ENCODE measurements at regions not wholly inside any gene's neighbourhood (a gene's known extent, or its start where the extent isn't known, plus 50 kb on each side); places are given as distances from the start of the nearest gene placed in this dataset.

GRCh38 chr16:87185308-87185707 lies 131.9 kb downstream of the C16orf95 start:
- peaks cover 2% of the 10 kb centered on the region for H3K9me3 ChIP-seq (replicated peaks; ENCODE audit: low read length)
- no peak overlapping the region for H3K9ac ChIP-seq (ENCODE audit: low read depth, low read length)
- H3K4me3 ChIP-seq (ENCODE audit: low read length): no peak overlapping the region
- H3K36me3 ChIP-seq (ENCODE audit: insufficient read depth, low read length): no peaks in the 10 kb centered on the region
- peaks cover 7% of the 10 kb centered on the region for H3K27me3 ChIP-seq (ENCODE audit: control insufficient read depth, insufficient read depth, low read length)
- no peaks in the 10 kb centered on the region for H3K4me1 ChIP-seq (ENCODE audit: control insufficient read depth, insufficient read depth, low read length)
- H3K4me2 ChIP-seq (ENCODE audit: low read length): no peak overlapping the region

- Histone ChIP-seq H3K9me3 (replicated peaks; ENCODE audit: low read length) (peaks cover 5% of the 10 kb centered on the region), H3K9ac (ENCODE audit: low read depth, low read length) (no peak overlapping the region)
These were observed 131.2 kb downstream of the C16orf95 start for GRCh38 chr16:87185983-87186382.

GRCh38 chr16:87186446-87186845 lies 130.7 kb downstream of the C16orf95 start:
- peaks cover 7% of the 10 kb centered on the region for H3K27me3 ChIP-seq (ENCODE audit: control insufficient read depth, insufficient read depth, low read length)
- H3K4me3 ChIP-seq (ENCODE audit: low read length): no peak overlapping the region
- H3K9me3 ChIP-seq (replicated peaks; ENCODE audit: low read length): peaks cover 5% of the 10 kb centered on the region
- H3K4me2 ChIP-seq (ENCODE audit: low read length): no peak overlapping the region
- H3K4me1 ChIP-seq (ENCODE audit: control insufficient read depth, insufficient read depth, low read length): no peaks in the 10 kb centered on the region
- H3K9ac ChIP-seq (ENCODE audit: low read depth, low read length): no peak overlapping the region
- no peaks in the 10 kb centered on the region for H3K36me3 ChIP-seq (ENCODE audit: insufficient read depth, low read length)

More at GRCh38 chr16:87185983-87186382, 131.2 kb downstream of the C16orf95 start:
- Histone ChIP-seq H3K4me3 (ENCODE audit: low read length) (no peak overlapping the region), H3K4me1 (ENCODE audit: control insufficient read depth, insufficient read depth, low read length) (no peaks in the 10 kb centered on the region), H3K27me3 (ENCODE audit: control insufficient read depth, insufficient read depth, low read length) (peaks cover 7% of the 10 kb centered on the region), H3K36me3 (ENCODE audit: insufficient read depth, low read length) (no peaks in the 10 kb centered on the region), H3K4me2 (ENCODE audit: low read length) (no peak overlapping the region)

DNA sequence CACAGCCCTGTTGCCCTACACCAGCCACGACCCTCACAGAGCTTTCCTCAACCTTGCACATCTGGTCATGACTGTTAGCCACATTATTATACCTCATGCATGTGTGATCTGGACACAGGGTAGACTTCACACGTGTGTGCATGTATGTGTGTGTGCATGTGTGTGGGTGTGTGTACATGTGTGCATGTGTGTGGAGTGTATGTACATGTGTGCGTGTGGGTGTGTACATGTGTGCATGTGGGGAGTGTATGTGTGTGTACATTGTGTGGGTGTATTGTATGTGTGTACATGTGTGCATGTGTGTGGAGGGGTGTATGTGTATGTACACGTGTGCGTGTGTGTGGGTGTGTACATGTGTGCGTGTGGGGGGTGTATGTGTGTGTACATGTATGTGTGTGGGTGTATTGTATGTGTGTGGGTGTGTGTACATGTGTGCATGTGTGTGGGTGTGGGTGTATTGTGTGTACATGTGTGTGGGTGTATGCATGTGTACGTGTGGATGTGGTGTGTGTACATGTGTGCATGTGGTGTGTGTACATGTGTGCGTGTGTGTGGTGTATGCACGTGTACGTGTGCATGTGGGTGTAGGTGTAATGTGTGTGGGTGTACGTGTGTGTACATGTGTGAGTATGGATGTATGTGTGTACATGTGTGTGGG lies 130.2 kb downstream of the C16orf95 start:
- Histone ChIP-seq H3K4me1 (ENCODE audit: control insufficient read depth, insufficient read depth, low read length) (no peaks in the 10 kb centered on the region), H3K4me3 (ENCODE audit: low read length) (no peak overlapping the region), H3K4me2 (ENCODE audit: low read length) (no peak overlapping the region), H3K27me3 (ENCODE audit: control insufficient read depth, insufficient read depth, low read length) (peaks cover 7% of the 10 kb centered on the region), H3K9me3 (replicated peaks; ENCODE audit: low read length) (peaks cover 5% of the 10 kb centered on the region), H3K9ac (ENCODE audit: low read depth, low read length) (no peak overlapping the region), H3K36me3 (ENCODE audit: insufficient read depth, low read length) (no peaks in the 10 kb centered on the region)

DNA sequence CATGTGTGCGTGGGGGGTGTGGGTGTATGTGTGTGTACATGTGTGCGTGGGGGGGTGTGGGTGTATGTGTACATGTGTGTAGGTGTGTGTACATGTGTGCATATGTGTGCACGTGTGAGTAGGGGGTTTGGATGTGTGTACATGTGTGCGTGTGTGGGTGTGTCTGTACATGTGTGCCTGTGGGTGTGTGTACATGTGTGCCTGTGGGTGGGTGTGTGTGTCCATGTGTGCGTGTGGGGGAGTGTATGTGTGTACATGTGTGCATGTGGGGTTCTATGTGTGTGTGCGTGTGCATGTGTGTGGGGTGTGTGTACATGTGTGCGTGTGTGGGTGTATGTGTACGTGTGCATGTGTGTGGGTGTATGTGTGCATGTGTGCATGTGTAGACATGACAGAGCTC lies 129.1 kb downstream of the C16orf95 start:
- Histone ChIP-seq H3K9ac (ENCODE audit: low read depth, low read length) (no peak overlapping the region), H3K4me3 (ENCODE audit: low read length) (no peak overlapping the region), H3K27me3 (ENCODE audit: control insufficient read depth, insufficient read depth, low read length) (peaks cover 7% of the 10 kb centered on the region), H3K9me3 (replicated peaks; ENCODE audit: low read length) (peaks cover 5% of the 10 kb centered on the region), H3K4me2 (ENCODE audit: low read length) (no peak overlapping the region), H3K4me1 (ENCODE audit: control insufficient read depth, insufficient read depth, low read length) (no peaks in the 10 kb centered on the region), H3K36me3 (ENCODE audit: insufficient read depth, low read length) (no peaks in the 10 kb centered on the region)

- no peak overlapping the region for H3K4me2 ChIP-seq (ENCODE audit: low read length)
- H3K9me3 ChIP-seq (replicated peaks; ENCODE audit: low read length): peaks cover 5% of the 10 kb centered on the region
- no peaks in the 10 kb centered on the region for H3K27me3 ChIP-seq (ENCODE audit: control insufficient read depth, insufficient read depth, low read length)
- H3K4me3 ChIP-seq (ENCODE audit: low read length): no peak overlapping the region
- H3K36me3 ChIP-seq (ENCODE audit: insufficient read depth, low read length): no peaks in the 10 kb centered on the region
- no peaks in the 10 kb centered on the region for H3K4me1 ChIP-seq (ENCODE audit: control insufficient read depth, insufficient read depth, low read length)
- no peak overlapping the region for H3K9ac ChIP-seq (ENCODE audit: low read depth, low read length)
These were observed 127.8 kb downstream of the C16orf95 start for GRCh38 chr16:87189426-87189825.

DNA sequence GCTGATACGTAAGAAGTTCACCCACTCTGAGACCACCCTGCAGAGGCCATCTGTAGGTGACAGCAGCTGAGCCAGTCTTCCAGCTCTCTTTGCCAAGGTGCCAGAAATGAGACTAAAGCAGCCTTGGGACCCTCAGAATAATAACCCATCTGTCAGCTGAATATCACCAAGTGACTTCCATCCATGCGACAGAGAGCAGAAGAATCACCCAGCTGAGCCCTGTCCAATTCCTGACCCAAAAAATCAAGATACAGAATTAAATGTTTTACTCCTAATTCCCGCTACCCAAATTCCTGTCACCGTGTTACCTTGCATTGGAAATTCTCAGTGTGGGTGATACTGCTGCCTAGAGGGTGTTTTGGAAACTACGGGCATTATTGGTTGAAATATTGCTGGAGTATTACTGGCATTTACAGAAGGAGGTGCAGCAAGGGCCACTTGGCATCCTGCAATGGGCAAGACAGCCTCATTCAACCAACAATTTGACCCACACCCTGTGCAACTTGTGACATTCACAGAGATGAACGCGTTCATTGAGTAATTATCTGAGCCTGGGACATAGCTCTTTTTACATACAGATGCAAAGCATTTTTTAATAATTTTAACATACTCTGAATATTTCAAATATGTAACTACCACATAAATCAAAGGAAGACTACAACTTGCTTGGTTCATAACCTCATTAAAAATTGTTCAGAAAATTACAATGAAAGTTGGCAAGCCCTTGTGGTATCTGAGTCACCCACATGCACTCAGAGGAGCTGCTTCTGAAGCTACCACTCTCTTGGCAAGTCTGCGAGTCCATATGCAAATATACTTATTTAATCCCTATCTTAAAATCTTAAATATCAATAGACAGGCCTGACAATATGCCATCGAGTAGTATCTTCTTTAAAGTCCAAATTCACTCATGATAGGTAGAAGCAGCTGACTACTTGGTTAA lies 126.6 kb downstream of the C16orf95 start:
- Histone ChIP-seq H3K27me3 (ENCODE audit: control insufficient read depth, insufficient read depth, low read length) (no peaks in the 10 kb centered on the region), H3K9ac (ENCODE audit: low read depth, low read length) (no peak overlapping the region), H3K4me1 (ENCODE audit: control insufficient read depth, insufficient read depth, low read length) (no peaks in the 10 kb centered on the region), H3K4me3 (ENCODE audit: low read length) (no peak overlapping the region), H3K36me3 (ENCODE audit: insufficient read depth, low read length) (no peaks in the 10 kb centered on the region), H3K4me2 (ENCODE audit: low read length) (no peak overlapping the region), H3K9me3 (replicated peaks; ENCODE audit: low read length) (peaks cover 5% of the 10 kb centered on the region)

DNA sequence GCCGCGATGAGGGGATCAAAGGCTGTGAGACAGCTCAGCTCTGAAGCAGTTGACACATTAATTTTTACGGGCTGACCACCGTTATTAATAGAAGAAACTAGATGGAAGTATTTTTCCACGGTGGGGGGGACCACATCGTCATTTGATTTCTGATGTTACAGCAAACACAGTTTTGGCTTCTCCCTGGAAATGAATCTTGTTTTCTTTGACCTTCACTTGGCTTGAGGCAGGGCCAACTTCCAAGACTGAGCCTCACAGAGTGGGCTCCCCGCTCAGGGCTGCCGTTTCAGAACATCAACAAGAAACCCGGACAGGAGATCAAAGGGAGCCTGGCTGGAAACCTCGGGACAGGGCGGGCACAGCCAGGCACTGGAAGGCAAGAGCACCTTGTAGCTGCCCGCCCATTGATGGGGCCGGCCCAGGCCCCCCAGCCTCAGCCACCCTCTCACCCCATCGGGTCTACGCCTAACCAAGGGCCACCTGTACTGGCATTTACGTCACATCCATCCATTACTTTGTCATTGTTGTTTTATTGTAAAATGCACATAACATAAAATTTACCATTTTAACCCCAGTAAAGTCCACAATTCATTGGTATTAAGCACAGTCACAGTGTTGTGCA lies 124.6 kb downstream of the C16orf95 start:
- Histone ChIP-seq H3K4me2 (ENCODE audit: low read length) (no peak overlapping the region), H3K9ac (ENCODE audit: low read depth, low read length) (no peak overlapping the region), H3K4me1 (ENCODE audit: control insufficient read depth, insufficient read depth, low read length) (no peaks in the 10 kb centered on the region), H3K27me3 (ENCODE audit: control insufficient read depth, insufficient read depth, low read length) (peaks cover 6% of the 10 kb centered on the region), H3K9me3 (replicated peaks; ENCODE audit: low read length) (peaks cover 5% of the 10 kb centered on the region), H3K4me3 (ENCODE audit: low read length) (no peak overlapping the region), H3K36me3 (ENCODE audit: insufficient read depth, low read length) (no peaks in the 10 kb centered on the region)

DNA sequence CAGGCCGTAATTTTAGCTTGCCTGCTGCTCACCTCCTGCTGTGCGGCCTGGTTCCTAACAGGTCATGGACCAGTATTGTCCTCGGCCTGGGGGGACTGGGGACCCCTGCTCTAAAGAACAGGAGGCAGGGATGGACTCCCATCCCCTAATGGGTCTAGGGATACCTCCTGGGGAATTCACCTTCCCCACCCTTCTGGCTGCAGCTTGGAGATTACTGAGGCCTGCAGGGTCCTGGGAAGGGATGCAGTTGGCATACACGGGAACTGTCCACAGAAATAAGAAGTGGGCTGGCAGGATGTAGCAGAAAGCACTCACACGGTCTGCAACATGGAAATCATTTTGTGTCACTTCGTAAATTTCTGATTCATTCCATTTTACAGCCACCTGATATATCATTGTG lies 123.0 kb downstream of the C16orf95 start:
- Histone ChIP-seq H3K27me3 (ENCODE audit: control insufficient read depth, insufficient read depth, low read length) (peaks cover 19% of the 10 kb centered on the region), H3K36me3 (ENCODE audit: insufficient read depth, low read length) (no peaks in the 10 kb centered on the region), H3K9me3 (replicated peaks; ENCODE audit: low read length) (peaks cover 5% of the 10 kb centered on the region), H3K4me1 (ENCODE audit: control insufficient read depth, insufficient read depth, low read length) (no peaks in the 10 kb centered on the region), H3K4me3 (ENCODE audit: low read length) (no peak overlapping the region), H3K9ac (ENCODE audit: low read depth, low read length) (no peak overlapping the region), H3K4me2 (ENCODE audit: low read length) (no peak overlapping the region)

DNA sequence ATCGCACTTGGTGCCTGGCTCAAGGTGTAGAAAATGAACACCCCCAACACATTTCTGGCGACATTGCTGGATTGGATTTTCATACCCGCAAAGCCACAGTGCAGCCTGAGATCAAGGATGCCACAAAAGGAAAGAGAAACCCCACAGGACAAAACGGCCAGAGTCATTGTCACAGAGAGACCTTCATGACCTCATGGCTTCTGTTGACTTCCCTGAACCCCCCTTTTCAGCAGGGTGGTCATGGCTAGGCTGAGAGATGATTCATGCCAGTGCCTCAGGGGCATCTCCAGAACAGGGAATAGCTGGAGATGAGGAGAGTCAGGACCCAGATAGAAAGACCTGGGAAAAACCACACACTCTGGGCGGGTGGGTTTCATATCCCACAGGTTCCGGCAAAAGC lies 122.0 kb downstream of the C16orf95 start:
- H3K9ac ChIP-seq (ENCODE audit: low read depth, low read length): no peak overlapping the region
- H3K27me3 ChIP-seq (ENCODE audit: control insufficient read depth, insufficient read depth, low read length): peaks cover 19% of the 10 kb centered on the region
- H3K4me3 ChIP-seq (ENCODE audit: low read length): no peak overlapping the region
- H3K36me3 ChIP-seq (ENCODE audit: insufficient read depth, low read length): no peaks in the 10 kb centered on the region
- H3K9me3 ChIP-seq (replicated peaks; ENCODE audit: low read length): peaks cover 5% of the 10 kb centered on the region
- H3K4me1 ChIP-seq (ENCODE audit: control insufficient read depth, insufficient read depth, low read length): no peaks in the 10 kb centered on the region
- no peak overlapping the region for H3K4me2 ChIP-seq (ENCODE audit: low read length)

DNA sequence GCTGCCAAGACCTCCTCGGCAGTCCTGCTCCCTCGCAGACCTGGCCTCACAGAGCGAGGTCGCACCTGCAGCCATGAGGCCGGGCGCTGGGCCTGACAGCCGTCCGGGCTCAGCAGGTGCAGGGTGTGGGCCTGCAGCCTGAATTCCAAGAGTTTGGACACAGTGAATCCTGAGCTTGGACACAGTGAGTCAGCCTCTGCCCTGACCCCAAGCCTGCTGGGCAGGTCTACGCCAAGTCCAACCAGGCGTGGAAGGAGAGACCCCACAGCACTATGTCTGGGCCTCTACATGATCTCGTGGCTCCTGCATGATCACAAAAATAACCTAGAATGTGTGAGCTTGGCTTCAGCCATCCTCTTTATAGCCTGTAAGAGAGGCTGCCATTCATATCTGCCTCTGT lies 121.0 kb downstream of the C16orf95 start:
- Histone ChIP-seq H3K27me3 (ENCODE audit: control insufficient read depth, insufficient read depth, low read length) (peaks cover 19% of the 10 kb centered on the region), H3K9ac (ENCODE audit: low read depth, low read length) (no peak overlapping the region), H3K4me1 (ENCODE audit: control insufficient read depth, insufficient read depth, low read length) (peaks cover 8% of the 10 kb centered on the region), H3K36me3 (ENCODE audit: insufficient read depth, low read length) (no peaks in the 10 kb centered on the region), H3K4me3 (ENCODE audit: low read length) (no peak overlapping the region), H3K4me2 (ENCODE audit: low read length) (no peak overlapping the region), H3K9me3 (replicated peaks; ENCODE audit: low read length) (no peaks in the 10 kb centered on the region)
